ENCODE measurements at regions not wholly inside any gene's neighbourhood (a gene's known extent, or its start where the extent isn't known, plus 50 kb on each side); places are given as distances from the start of the nearest gene placed in this dataset.
A peak's percentile ranks its signal among the peaks of the same experiment; 100 is the strongest.

DNA sequence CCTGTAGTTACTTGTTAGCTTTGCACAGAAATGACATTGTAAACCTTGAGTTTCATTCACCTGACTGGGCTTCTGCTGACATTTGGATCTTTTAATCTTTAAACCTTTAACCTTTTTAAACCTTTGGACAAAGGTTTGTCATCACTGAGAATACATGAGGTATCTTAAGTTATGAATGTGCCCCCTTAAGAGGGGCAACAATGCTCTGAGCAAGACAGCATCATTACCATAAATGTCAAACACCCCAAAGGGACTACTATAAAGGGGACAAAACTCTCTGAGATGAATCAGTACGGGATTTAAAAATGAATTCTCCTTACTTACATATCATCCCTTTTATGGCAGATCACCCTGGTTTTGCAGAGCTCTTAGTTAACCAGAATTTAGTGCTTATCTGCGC, 203.3 kb downstream of the COG6 start:
- no peak for DNase-seq (ENCODE audit: low read depth)

DNA sequence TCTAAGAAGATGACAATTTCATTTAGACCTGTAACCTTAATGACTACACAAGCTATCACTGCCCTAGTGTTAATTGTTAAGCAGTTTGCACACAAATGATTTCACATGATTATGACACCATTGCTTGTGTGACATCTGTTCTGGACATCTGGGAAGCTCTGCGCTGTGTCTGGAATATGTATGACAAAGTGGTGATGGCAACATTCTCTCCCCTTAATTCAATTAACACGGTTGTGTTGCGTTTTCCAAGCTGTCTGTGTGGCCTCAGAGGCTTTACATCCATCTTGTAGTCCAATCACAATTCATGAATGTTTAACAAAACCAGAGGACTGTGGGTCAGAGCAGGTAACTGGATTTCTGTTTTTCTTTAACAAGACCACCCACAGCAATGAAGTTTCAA, 204.4 kb downstream of the COG6 start:
- DNase-seq (ENCODE audit: low read depth): no peak

DNA sequence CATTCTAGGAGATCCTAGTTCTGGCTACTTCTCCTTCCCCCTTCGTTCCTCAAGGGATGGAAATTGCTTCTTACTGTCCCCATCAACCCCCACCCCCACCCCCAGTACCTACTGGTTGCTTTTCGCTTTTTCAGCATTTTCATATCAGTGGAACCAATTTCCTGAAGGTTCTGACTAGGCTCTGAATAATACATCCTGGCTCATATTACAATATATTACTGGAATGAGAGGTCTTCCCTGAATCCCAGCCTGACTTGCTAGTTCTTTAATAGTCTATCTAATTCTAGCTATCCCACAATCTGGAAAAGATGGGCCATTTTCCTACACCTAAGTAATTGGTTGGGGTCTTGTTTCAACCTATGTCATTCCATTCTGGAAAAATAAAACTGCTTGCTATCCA, 207.4 kb downstream of the COG6 start:
- DNase-seq (ENCODE audit: low read depth): no peak

DNA sequence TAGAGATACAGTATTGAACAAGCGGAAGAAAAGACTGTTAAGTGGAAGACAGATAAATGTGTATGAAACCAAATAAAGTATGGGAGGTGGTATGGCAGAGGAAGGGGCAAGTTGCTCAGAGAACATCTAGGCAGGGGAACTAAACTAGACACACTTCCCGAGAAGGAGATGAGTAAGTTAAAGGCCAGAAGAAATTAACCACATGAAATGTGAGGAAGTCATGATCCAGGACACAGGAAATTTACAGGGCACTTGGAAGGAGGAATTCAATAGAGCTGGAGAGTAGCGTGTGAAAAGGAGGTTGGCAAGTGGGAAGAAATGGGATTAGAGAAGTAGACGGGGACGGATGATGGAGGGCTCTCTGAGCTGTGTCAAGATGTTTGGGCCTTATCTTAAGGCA, 208.8 kb downstream of the COG6 start:
- DNase-seq (ENCODE audit: low read depth): no peak

DNA sequence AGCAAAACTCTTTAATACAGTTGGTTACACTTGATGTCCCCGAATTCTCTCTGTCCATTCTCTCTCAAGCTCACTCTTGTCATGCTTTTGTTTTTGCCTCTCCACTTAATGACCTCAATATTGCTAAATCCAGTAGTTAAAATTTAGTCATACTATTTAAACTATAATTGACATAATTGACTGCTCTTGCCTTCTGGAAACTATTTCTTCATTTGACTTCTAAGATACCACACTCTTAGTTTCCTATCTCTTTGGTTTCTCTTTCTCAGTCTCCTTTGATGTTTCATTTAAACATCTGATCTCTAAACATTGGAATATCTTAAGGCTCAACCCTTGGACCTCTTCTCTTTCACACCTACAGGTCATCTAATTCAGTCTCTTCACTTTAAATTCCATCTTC, 211.3 kb downstream of the COG6 start:
- no peak for DNase-seq (ENCODE audit: low read depth)

DNA sequence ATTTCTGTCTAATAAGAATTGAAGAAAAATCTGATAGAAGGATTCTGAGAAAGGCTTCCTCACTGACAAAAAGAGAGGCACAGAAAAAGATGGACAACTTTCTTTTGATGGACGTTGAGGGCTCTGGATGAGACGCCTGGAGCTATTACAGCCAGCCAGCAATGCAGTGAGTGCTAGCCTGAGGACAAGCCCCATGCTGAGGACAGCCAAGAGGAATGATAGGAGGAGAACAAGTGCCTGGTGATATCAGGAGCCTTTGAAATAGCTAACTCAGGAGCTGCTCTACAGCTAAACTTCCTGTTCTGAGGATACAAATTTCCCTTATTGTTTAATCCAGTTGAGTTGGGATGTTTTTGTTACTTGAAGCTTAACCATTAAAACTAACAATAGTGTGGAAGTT, 212.3 kb downstream of the COG6 start:
- no peak for DNase-seq (ENCODE audit: low read depth)

DNA sequence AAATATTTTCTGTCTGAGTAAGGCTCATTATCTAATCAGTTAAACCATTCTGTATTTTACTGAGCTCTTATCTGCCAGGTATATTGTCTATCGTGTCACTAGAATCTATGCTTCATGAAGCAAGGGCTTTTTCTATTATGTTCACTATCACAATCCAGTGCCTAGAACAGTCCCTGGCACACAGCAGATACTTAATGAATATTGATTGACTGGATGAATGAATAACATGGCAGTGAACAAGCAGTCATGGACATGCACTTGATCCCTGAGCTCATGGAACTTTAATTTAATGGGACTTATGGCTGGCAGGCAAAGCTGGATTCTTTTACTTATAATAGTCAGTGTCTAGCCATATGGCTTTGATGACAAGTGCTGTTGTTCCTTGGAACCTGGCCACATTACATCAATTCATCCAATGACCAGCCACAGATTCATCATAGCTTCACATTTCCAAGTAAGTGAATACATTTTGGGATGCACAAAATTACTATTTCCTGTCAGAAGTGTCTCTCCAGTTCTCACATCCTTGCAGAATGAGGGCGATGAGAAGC, 214.8 kb downstream of the COG6 start:
- no peak for DNase-seq (ENCODE audit: low read depth)

DNA sequence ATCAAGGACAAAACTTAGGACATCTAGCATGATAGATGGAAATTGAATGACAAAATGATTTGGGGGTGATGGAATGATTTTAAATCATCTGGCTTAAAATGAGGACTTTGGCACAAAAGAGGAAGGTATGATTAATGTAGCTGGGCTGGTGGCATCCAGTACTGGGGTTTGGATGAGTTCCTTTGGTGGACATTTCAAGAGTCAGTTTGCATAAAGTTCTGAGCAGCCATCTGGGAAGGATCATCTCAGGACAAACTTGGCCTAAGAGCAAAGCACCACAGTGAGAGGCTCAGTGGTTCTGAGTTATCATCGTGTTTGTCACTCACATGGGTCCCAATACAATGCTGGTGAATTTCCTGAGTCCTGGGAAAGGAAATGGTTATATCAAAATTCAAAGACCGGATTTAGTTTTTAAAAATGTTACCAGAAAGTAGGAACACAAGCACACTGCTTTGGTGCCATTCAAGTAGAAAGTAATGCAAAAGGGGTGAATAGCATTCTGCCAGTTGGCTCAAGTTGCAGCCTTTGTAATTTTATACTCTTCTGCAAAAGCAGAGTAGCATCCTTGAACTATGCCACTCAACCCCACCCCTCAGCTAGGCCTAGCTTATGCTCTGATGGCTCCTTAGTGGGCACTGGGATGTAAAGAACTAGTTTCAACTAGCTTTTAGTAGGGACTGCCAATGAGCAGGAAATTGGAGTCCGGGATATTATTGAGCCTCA, 219.0 kb downstream of the COG6 start:
- DNase-seq (ENCODE audit: low read depth): no peak

DNA sequence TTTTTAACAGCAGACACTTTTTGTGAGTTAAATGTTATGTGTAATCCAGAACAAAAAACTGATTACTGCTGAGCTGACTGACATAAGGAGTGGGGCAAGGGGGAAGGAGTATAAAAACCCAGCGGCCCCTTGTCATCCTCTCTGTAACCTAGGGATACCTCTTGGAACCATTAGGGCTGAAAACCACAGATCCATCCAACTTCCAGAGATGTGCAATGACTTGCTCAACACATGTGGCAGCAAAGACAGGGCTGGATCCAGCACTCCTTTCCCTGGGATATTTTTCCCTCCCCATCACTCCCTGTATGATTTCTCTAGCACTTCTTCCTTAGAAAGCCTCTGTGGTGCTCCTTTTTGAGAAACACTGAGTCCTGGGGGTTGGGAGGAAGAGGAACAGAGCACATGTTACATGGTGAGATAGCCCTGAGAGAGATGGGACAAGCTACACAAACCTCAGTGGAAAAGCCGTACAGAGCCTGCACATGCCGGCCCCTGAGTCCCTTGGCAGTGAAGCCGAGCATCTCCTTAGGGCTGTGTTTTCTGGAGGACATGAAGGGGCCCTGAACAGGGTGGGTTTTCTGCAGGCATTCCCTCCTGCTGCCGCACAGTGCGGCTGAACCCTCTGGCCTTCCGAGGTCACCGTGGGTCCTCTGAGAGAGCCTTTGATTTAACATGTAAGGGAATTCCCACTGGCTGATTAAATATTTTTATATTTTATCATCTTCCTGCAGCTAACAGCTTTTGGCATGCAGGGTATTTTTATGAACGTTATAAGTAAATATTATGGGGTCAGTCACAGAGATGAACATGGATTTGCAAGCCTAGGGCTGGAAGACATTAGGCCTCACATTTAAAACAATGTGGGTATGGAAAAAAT, 219.9 kb downstream of the COG6 start:
- DNase-seq (ENCODE audit: low read depth): no peak

DNA sequence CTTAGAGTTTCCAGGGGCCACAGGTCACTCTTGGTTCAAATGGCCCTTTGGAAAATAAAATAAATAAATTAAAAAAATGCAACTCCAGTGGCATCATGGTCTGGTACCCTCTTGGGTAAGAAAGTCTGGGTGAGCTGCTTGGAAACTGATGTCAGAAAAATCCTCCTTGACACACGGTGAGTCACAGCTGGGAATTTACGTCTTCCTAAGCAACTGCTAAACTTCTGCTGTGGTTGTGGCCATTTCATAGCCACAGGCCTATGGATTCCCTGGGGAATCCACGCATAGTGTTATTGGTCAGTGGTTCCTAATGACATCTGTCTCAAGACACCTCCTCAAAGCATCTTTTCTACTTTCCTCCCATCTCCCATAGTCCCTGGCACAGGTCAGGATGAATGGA, 220.8 kb downstream of the COG6 start:
- peak; percentile 91 for DNase-seq (ENCODE audit: low read depth)

DNA sequence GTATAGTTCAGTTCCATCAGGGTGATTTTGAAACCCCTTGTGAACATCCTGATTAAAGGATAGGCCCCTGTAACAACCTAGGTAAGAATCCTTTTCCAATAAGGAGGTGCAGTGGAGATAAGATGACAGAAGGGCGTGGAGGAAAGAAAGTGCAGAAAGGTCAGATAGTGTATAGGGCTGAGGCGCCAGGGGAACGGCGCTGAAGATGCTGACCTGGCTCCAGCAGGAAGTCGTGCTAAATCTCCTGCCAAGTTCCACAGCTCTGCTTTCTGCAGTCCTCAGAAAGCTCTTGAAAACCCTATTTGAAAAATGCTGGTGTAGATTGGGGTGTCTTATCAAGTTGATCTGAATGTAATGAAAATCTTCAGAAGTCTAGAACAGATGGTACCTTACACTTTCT, 221.7 kb downstream of the COG6 start:
- DNase-seq (ENCODE audit: low read depth): no peak

DNA sequence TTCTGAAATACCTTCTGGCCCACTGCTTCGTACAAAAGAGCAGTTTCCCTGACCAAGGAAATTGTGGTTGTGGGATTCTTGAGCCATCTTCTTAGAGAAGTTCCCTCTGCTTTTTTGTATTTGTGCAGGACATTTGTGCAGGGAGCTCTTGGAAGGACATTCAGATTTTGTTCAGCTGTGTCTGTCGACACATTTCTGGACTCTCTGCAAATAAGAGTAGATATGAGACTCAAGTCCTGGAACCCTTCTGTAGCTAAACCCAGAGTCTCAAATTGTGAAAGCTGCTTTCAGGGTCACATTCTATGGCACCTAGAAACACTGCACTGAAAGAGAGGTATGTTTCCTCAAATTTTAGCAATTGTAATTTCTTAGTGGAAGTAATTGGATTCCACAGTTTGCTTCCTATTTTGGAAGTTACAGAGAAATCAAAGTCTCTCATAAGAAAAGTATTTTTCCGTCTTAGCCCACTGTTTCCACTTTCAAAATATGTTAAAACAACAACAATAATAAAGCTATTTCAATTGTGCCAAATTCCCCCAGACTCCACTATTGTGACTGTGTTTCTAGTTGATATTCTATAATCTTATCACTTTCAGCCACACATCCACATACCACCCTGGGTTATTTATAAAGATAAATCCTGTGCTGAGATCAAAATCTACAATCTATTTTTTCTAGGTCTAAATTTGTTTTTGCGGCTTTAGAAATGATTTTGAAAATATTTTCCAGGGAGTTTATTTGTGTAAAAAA, 224.0 kb downstream of the COG6 start:
- no peak for DNase-seq (ENCODE audit: low read depth)

DNA sequence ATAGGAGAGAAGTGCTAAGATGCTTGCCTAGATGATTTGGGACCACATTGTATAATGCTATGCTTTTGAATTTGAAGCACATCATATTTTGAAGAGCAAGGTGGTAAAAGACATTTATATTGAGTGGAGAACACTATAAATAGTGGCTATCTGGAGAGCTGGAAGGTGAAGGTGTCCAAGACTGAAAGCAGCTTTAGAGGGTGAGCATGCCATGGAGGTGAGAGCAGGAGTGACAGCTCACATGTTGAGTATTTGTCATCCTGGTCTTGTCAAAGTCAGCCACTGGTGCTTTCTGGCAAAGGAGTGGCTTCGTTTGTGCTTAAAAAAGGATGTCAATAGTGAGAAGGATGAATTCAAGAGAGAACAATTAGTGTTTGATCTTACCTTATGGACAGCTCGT, 225.9 kb downstream of the COG6 start:
- DNase-seq (ENCODE audit: low read depth): no peak

DNA sequence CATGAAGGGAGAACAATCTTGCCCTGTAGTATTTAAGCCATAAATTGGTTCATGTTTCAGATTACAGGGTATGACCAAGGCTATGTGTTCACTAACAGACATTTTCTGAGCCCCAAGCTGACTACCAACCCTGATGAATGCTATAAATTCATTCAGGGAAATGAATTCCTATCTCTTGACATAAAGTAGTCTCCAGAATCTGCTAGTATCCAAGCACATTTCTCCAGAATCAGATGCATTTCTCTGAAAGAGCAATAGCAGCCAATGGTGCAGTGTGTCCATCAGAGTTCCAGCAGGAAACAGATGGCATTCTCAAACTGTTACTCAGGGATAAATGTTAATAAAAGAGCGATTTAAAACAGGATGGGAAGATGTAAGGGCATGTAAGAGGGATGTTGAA, 226.4 kb downstream of the COG6 start:
- DNase-seq (ENCODE audit: low read depth): no peak

DNA sequence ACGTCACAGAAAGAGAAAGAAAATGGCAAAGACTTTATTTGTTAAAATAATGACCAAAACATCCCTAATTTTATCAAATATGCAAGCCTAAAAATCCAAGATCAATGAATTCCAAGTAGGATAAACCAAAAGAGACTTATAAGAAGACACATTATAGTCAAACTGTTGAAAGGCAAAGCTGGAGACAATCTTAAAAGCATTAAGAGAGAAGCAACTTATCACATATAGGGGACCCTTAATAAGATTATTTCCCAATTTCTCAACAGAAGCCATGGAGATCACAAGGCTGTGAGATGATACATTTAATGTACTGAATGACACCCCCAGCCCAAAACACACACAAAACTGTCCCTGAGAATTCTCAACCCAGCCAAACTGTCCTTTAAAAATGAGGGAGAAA, 228.7 kb downstream of the COG6 start:
- DNase-seq (ENCODE audit: low read depth): no peak

DNA sequence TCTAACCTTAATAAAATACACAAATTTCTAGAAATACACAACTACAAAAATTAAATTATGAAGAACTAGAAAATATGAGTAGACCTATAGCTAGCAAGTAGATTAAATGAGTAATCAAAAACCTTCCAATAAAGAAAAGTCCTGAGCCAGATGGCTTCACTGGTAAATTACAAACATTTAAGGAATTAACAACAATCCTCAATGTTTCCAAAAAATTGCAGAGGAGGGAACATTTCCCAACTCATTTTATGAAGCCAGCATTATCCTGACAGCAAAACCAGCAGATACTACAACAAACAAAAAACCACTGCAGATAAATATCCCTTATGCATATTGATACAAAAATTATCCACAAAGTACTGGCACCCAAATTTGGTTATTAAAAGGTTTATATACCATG, 230.9 kb downstream of the COG6 start:
- no peak for DNase-seq (ENCODE audit: low read depth)

DNA sequence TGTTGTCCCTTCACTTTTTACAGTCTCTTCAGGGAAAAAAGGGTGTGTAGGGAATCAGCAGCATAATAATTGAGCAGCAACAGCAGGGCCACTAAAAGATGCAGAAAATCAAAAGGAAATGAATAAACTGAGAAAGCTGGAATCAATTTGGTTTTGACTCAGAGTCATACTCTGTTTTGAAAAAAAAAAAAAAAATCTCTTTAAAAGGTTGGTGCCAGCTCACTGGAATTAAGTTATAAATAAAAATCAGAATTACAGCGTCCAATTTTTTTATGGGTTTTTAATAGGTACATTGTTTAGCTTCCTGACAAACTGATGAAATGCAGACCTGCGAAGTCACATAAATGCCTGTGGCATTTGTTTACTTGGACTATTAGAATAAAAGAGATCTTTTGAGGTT, 231.9 kb downstream of the COG6 start:
- DNase-seq (ENCODE audit: low read depth): no peak

DNA sequence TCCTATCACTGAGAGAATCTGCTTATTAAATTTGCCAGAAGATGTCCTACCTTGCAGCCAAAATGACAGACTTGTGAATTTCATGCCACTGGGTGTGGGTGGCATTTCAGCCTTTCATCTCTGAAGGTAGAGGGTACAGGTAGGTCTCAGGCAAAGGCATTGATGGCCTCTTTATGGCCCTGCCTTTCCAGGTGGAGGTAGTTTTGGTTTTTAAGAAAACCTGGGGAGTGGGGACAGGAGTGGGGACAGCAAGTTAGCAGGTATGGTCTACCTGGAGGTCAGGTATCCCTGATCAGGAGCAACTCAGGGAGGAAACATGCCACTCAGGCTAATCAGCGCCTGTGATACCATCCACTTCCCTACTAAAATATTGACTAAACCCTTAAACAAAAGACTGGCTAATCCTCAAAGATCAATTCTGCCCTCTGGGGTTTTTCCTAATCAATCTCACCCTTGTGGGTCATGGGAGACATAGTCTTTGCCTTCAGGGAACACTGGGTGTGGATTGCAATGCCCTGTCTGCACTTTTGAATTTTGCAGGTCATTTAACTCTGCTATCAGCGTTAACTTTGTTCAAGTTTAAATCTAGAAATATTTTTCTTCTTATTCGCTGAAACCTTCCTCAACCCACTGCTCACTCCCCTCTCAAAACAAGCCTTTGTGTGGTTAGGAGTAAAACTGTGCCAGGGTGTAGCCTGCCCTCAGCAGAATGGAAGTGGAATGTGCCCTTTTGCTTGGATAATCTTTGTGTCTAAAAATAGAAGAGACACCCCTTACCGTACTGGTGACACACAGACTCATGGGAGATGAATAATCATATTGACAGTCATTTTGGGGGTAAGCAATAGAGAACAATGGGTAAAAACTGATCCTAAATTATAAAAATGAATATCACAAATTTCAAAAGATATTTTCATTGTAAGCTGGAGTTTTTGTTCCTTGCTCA, 233.7 kb downstream of the COG6 start:
- no peak for DNase-seq (ENCODE audit: low read depth)

DNA sequence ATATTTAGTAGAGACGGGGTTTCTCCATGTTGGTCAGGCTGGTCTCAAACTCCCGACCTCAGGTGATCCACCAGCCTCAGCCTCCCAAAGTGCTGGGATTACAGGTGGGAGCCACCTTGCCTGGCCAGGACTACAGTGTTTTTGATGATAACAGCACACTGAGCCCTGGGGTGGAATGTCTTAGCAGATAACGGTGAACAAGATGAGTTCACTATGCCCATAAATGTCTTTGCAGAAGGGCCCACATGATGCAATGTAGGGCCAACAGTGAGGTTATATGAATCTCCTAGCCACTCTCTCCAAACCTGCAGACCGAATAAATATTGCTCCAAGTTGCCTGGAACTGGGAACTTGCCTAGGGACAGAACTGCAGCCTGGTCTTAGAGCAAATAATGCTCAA, 235.1 kb downstream of the COG6 start:
- DNase-seq (ENCODE audit: low read depth): no peak

DNA sequence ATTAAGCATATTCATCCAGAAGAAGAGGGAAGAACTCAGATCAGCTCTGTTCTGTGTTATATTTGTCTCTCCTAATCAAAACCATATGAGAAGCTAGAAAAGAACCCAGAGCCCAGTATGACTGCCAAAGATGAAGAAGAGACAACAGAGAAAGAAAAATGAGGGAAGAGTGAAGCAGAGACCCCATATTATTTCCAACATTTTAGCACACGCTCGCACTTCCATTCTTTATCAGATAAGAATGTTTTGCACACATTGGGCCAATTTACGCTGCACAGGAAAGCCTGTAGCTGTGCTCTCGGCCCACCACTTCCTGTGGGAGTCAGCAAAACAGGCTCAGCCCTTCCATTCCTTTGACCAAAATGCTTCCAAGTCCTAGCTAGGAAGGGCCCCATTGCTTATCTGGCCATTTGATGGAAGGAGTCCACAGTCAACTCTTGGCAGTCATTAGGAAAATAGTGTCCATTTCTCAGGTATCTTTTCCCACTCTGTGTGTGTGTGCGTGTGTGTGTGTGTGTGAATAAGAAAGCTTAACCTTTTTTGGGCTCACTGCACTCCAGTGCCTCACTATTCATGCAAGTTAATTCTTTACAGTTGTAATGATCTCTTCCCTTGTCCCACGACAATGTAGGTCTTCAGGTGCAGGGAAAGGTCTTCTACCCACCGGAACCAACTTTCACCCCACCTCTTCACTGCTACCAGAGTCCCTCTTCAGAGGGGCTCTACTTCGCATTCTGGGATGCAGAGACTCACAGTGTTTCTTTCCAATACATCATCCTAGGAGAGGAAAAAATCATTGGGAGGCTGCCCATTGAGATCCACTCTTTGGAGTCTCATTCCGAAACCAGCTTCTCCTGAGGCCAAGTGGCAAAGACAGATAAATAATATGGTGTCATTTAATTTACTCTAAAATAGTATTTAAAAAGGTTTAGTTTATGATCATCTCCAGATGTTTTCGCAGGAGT, 237.5 kb downstream of the COG6 start:
- no peak for DNase-seq (ENCODE audit: low read depth)
